GM12878 (cell line): ENCODE measurements at regions not wholly inside any gene's neighbourhood (a gene's known extent, or its start where the extent isn't known, plus 50 kb on each side); places are given as distances from the start of the nearest gene placed in this dataset.

Experiments
- ATAC-seq: fragments of 200-7000 bp; cut with Tn5 transposase; 3 replicates; pipeline ENCODE4 v1.9.1; 2020; ENCODE audit warnings: mild to moderate bottlenecking, moderate library complexity
- BruUV-seq: library from RNA; stranded (reverse); fragments of 400-500 nt; replicated peaks from 2 replicates; lab custom pipeline; 2021; lab: Mats Ljungman, UMichigan
- CTCF ChIA-PET: fragments of 300-600 bp; sonication (Branson Sonifier 250); formaldehyde crosslinking; extraction: SDS; loops from one replicate; lab custom pipeline; 2021; ENCODE audit warnings: inconsistent platforms; lab: Yijun Ruan, JAX
- POLR2A ChIA-PET: fragments of 350-600 bp; formaldehyde crosslinking; extraction: SDS; loops from one replicate; lab custom pipeline; 2021; ENCODE audit warnings: inconsistent platforms; lab: Charles Lee
- RAD21 ChIA-PET: fragments of 300-600 bp; sonication (Branson Sonifier 250); formaldehyde crosslinking; loops from one replicate; lab custom pipeline; 2023; ENCODE audit warnings: antibody characterized with exemption; ENCODE audit not compliant: unreplicated experiment; lab: Charles Lee
- SMC1A ChIA-PET: fragments of 300-600 bp; sonication (Branson Sonifier 250); formaldehyde crosslinking; loops from one replicate; lab custom pipeline; 2023; ENCODE audit not compliant: unreplicated experiment, uncharacterized antibody; lab: Charles Lee
- DNase-seq: peaks from one replicate; pipeline ENCODE4 v3.0.0-alpha.2; 2011; ENCODE audit warnings: low read depth, low spot score
- FAIRE-seq: peaks from 3 replicates; lab custom pipeline; 2011; peaks lifted over from hg19 to GRCh38; lab: Jason Lieb, UNC
- H2AFZ ChIP-seq: 2 replicates; pipeline ENCODE4 v1.6.0; 2011; ENCODE audit warnings: low read depth, low read length, control low read depth; ENCODE audit not compliant: control insufficient read depth
- H3K27ac ChIP-seq: 2 replicates; pipeline ENCODE4 v1.5.1; 2011; ENCODE audit warnings: control low read depth; ENCODE audit not compliant: control insufficient read depth, insufficient read depth
- H3K27me3 ChIP-seq, 2 experiments: replicated peaks in 1 of 2; 2 replicates each; pipeline versions ENCODE4 v1.6.0 to v1.6.1; 2011; ENCODE audit warnings: low read length in 1 of 2; ENCODE audit not compliant: control insufficient read depth in 2 of 2, insufficient read depth in 2 of 2
- H3K36me3 ChIP-seq, 2 experiments: 2 replicates each; pipeline ENCODE4 v1.5.1; 2011; ENCODE audit warnings: low read length in 1 of 2; ENCODE audit not compliant: control insufficient read depth in 2 of 2, insufficient read depth in 2 of 2
- H3K4me1 ChIP-seq: 2 replicates; pipeline ENCODE4 v1.6.1; 2011; ENCODE audit warnings: mild to moderate bottlenecking, low read length, moderate library complexity, mixed read lengths; ENCODE audit not compliant: control insufficient read depth, insufficient read depth
- H3K4me2 ChIP-seq: 2 replicates; pipeline ENCODE4 v1.6.0; 2011; ENCODE audit warnings: control low read depth; ENCODE audit not compliant: control insufficient read depth, insufficient read depth
- H3K4me3 ChIP-seq: fragments of 200-600 bp; sonication (generic); 2 replicates; pipeline ENCODE4 v1.5.1; 2016
- H3K79me2 ChIP-seq: 2 replicates; pipeline ENCODE4 v1.6.0; 2011; ENCODE audit warnings: low read length; ENCODE audit not compliant: control insufficient read depth, insufficient read depth
- H3K9ac ChIP-seq: 2 replicates; pipeline ENCODE4 v1.8.0; 2011; ENCODE audit warnings: low read length, control low read depth, mixed read lengths; ENCODE audit not compliant: control insufficient read depth, insufficient read depth
- H3K9me3 ChIP-seq: replicated peaks from 3 replicates; pipeline ENCODE4 v1.5.1; 2011; ENCODE audit warnings: mild to moderate bottlenecking, low read length; ENCODE audit not compliant: control insufficient read depth, insufficient read depth
- H4K20me1 ChIP-seq: 2 replicates; pipeline ENCODE4 v1.6.0; 2011; ENCODE audit not compliant: control insufficient read depth, insufficient read depth
- CREM ChIP-seq: IDR thresholded peaks from 2 replicates; pipeline ENCODE4 v1.6.1; 2014; ENCODE audit warnings: antibody characterized with exemption, low read depth
- CTCF ChIP-seq, 3 experiments: IDR thresholded peaks in 2 of 3; conservative IDR thresholded peaks in 1 of 3; 2 replicates each; pipeline ENCODE4 v1.5.1; 2011; ENCODE audit warnings: low read depth in 3 of 3, low read length in 3 of 3, mild to moderate bottlenecking in 3 of 3, control low read depth in 2 of 3, moderate library complexity in 2 of 3, inconsistent platforms in 1 of 3, mixed read lengths in 1 of 3; ENCODE audit not compliant: control insufficient read depth in 2 of 3, insufficient read depth in 1 of 3; ENCODE audit errors: extremely low read depth in 1 of 3
- EED ChIP-seq: sonication (generic); IDR thresholded peaks from 2 replicates; pipeline ENCODE4 v1.6.1; 2016; ENCODE audit warnings: antibody characterized with exemption, low read depth
- EGR1 ChIP-seq, 2 experiments: IDR thresholded peaks; 1 replicate in 1 of 2; 2 replicates in 1 of 2; pipeline ENCODE4 v1.6.1; 2011 to 2012; ENCODE audit warnings: low read depth in 2 of 2, low read length in 2 of 2, borderline replicate concordance in 1 of 2, mild to moderate bottlenecking in 1 of 2, moderate library complexity in 1 of 2
- GATAD2B ChIP-seq: fragments of 450-650 bp; conservative IDR thresholded peaks from 2 replicates; pipeline ENCODE4 v1.6.1; 2017; ENCODE audit warnings: low read depth, mild to moderate bottlenecking, moderate library complexity
- MEF2B ChIP-seq: fragments of 450-650 bp; IDR thresholded peaks from 2 replicates; pipeline ENCODE4 v1.6.1; 2018; ENCODE audit warnings: mild to moderate bottlenecking, moderate library complexity; ENCODE audit not compliant: partially characterized antibody, poor library complexity, severe bottlenecking
- NFYA ChIP-seq: IDR thresholded peaks from 2 replicates; pipeline ENCODE4 v1.6.1; 2011; ENCODE audit warnings: low read depth, mild to moderate bottlenecking, low read length, improper control_type of control experiment, borderline replicate concordance
- NR2C1 ChIP-seq: fragments of 450-650 bp; IDR thresholded peaks from 2 replicates; pipeline ENCODE4 v1.6.1; 2017; ENCODE audit warnings: antibody characterized with exemption, mild to moderate bottlenecking, moderate library complexity
- POU2F2 ChIP-seq: IDR thresholded peaks from 3 replicates; pipeline ENCODE4 v1.6.1; 2011; ENCODE audit warnings: low read depth, mild to moderate bottlenecking, low read length, borderline replicate concordance
- RFX5 ChIP-seq: IDR thresholded peaks from 2 replicates; pipeline ENCODE4 v1.6.1; 2011; ENCODE audit warnings: low read depth, low read length, improper control_type of control experiment
- STAT3 ChIP-seq: IDR thresholded peaks from 2 replicates; pipeline ENCODE4 v1.6.1; 2011; ENCODE audit warnings: low read depth, low read length, improper control_type of control experiment
- TCF12 ChIP-seq: IDR thresholded peaks from 2 replicates; pipeline ENCODE4 v1.6.1; 2011; ENCODE audit warnings: low read depth, mild to moderate bottlenecking, low read length
- TCF3 ChIP-seq: IDR thresholded peaks from 2 replicates; pipeline ENCODE4 v1.6.1; 2012; ENCODE audit warnings: low read depth, mild to moderate bottlenecking, low read length, borderline replicate concordance; ENCODE audit not compliant: insufficient read depth
- WGBS: methylation state at CpG from one replicate; pipeline ENCODE4 v1.1.6; 2016; ENCODE audit warnings: low lambda C conversion rate; ENCODE audit not compliant: insufficient replicate concordance, insufficient coverage; ENCODE audit errors: missing lambda C conversion rate; 5-methylcytosine and 5-hydroxymethylcytosine counted together
- in situ Hi-C: fragments of 300-500 bp; cut with MboI; formaldehyde crosslinking; loops from 9 replicates; pipeline ENCODE4 v1.14.3; 2018; ENCODE audit warnings: mixed read lengths
- intact Hi-C: fragments of 100-400 bp; cut with micrococcal nuclease; formaldehyde crosslinking; loops from one replicate; pipeline ENCODE4 v1.14.2; 2022; ENCODE audit not compliant: unreplicated experiment

GRCh38 chr15:62636823-62637573 is 405.5 kb upstream of the TPM1 start:
- POLR2A ChIA-PET, result no interaction called here
- 46% methylated on average over 9 of the region's 9 CpGs for whole genome bisulfite sequencing
- no peak for FAIRE-seq

More at GRCh38 chr15:62636823-62637573, 405.5 kb upstream of the TPM1 start:
- Histone ChIP-seq H3K36me3 (no peaks in the 10 kb centered on the region), H3K4me1 (no peaks in the 10 kb centered on the region), H4K20me1 (no peaks in the 10 kb centered on the region; the same call in 1 of the 2 replicates), H3K27ac (no peak overlapping the region), H3K4me2 (no peak overlapping the region), H3K9ac (no peak overlapping the region), H3K79me2 (no peaks in the 10 kb centered on the region), H3K9me3 (no peaks in the 10 kb centered on the region), H3K4me3 (no peak overlapping the region), H3K27me3 (no peaks in the 10 kb centered on the region; a peak in 3 of 4 replicates), H2AFZ (no peak overlapping the region)
- ChIA-PET SMC1A (no interaction called here), CTCF (no interaction called here), RAD21 (no interaction called here)
- no peak for ATAC-seq
- no TSS peak for BruUV-seq
- no peak for DNase-seq
- TF ChIP-seq NR2C1 (no peak), CREM (no peak), GATAD2B (no peak), EGR1 (IDR thresholded peaks at IDR 0.05; ENCODE audit: borderline replicate concordance in 1 of 2, low read depth in 2 of 2, low read length in 2 of 2) (no peak), MEF2B (no peak), STAT3 (no peak), TCF12 (no peak), POU2F2 (no peak), EED (no peak), TCF3 (no peak), NFYA (no peak), RFX5 (no peak), CTCF (IDR thresholded peaks at IDR 0.05 in 2 of 3, conservative IDR thresholded peaks at IDR 0.05 in 1 of 3; ENCODE audit: control insufficient read depth in 2 of 3, extremely low read depth in 1 of 3, insufficient read depth in 1 of 3, low read depth in 3 of 3, low read length in 3 of 3) (no peak)
- intact Hi-C loops, result no loop called here
- in situ Hi-C loops, result no loop called here
